Activated B cell treated with CpG ODN at 0.5 μM for 24 hours (primary cell): ENCODE measurements at regions not wholly inside any gene's neighbourhood (a gene's known extent, or its start where the extent isn't known, plus 50 kb on each side); places are given as distances from the start of the nearest gene placed in this dataset.

Source experiments
- ATAC-seq: fragments of 200-7000 bp; cut with Tn5 transposase; one replicate; pipeline ENCODE4 v1.10.0; 2021; ENCODE audit warnings: low read depth, mild to moderate bottlenecking, moderate library complexity
- CTCF ChIA-PET: fragments of 350-600 bp; sonication (Branson Sonifier 250); formaldehyde crosslinking; loops from one replicate; lab custom pipeline; 2021; ENCODE audit warnings: antibody characterized with exemption; lab: Charles Lee
- POLR2A ChIA-PET: fragments of 350-600 bp; sonication (Branson Sonifier 250); formaldehyde crosslinking; loops from one replicate; lab custom pipeline; 2021; ENCODE audit warnings: antibody characterized with exemption; lab: Charles Lee
- DNase-seq: peaks from one replicate; pipeline ENCODE4 v3.0.0; 2022
- H3K27ac Mint-ChIP-seq: one replicate; pipeline ENCODE4 v1.8.0; 2020; ENCODE audit warnings: mixed read lengths
- H3K27me3 Mint-ChIP-seq: one replicate; pipeline ENCODE4 v1.8.0; 2021; ENCODE audit warnings: mixed read lengths
- H3K36me3 Mint-ChIP-seq: one replicate; pipeline ENCODE4 v1.8.0; 2021; ENCODE audit warnings: low read depth, mixed read lengths
- H3K4me1 Mint-ChIP-seq: one replicate; pipeline ENCODE4 v1.8.0; 2021; ENCODE audit warnings: mixed read lengths
- H3K4me3 Mint-ChIP-seq: one replicate; pipeline ENCODE4 v1.8.0; 2020; ENCODE audit warnings: mild to moderate bottlenecking, mixed read lengths
- H3K9me3 Mint-ChIP-seq: one replicate; pipeline ENCODE4 v1.8.0; 2020; ENCODE audit warnings: mixed read lengths
- intact Hi-C: fragments of 100-400 bp; cut with micrococcal nuclease; formaldehyde crosslinking; loops from one replicate; pipeline ENCODE4 v1.15.1; 2024
- TF ChIP-seq, protein P1 (sequence below): fragments of 200-600 bp; IDR thresholded peaks from one replicate; pipeline ENCODE4 v1.8.0; 2022; ENCODE audit warnings: antibody characterized with exemption, mild to moderate bottlenecking

DNA sequence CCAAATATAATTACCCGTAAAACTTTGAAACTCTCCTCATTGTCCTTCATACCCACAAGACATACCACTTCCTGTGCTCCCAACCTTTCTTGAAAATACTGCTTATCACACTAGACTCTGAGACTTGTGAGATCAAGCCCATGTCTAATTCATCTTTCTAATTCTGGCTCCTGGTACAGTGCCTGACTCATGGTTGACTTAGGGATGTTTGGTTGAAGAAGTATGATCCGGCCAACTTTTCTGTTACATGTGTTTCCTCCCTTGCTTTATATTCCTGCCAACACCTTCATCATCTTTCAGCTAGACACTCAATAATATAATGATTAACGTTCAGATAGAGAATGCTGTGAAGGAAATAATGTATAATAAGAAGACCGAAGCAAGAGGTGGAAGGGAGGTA, 58.2 kb downstream of the MEX3B start:
- Mint-ChIP-seq H3K27me3 (no peaks in the 10 kb centered on the region), H3K27ac (no peak overlapping the region), H3K9me3 (peaks cover 10% of the 10 kb centered on the region), H3K36me3 (no peaks in the 10 kb centered on the region), H3K4me1 (no peaks in the 10 kb centered on the region), H3K4me3 (no peak overlapping the region)
- ATAC-seq (no peak), DNase-seq (no peak)
- intact Hi-C loops: no loop called here
- CTCF ChIA-PET: no interaction called here
- POLR2A ChIA-PET: no interaction called here
- TF ChIP-seq, protein P1, sequence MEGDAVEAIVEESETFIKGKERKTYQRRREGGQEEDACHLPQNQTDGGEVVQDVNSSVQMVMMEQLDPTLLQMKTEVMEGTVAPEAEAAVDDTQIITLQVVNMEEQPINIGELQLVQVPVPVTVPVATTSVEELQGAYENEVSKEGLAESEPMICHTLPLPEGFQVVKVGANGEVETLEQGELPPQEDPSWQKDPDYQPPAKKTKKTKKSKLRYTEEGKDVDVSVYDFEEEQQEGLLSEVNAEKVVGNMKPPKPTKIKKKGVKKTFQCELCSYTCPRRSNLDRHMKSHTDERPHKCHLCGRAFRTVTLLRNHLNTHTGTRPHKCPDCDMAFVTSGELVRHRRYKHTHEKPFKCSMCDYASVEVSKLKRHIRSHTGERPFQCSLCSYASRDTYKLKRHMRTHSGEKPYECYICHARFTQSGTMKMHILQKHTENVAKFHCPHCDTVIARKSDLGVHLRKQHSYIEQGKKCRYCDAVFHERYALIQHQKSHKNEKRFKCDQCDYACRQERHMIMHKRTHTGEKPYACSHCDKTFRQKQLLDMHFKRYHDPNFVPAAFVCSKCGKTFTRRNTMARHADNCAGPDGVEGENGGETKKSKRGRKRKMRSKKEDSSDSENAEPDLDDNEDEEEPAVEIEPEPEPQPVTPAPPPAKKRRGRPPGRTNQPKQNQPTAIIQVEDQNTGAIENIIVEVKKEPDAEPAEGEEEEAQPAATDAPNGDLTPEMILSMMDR: no peak

DNA sequence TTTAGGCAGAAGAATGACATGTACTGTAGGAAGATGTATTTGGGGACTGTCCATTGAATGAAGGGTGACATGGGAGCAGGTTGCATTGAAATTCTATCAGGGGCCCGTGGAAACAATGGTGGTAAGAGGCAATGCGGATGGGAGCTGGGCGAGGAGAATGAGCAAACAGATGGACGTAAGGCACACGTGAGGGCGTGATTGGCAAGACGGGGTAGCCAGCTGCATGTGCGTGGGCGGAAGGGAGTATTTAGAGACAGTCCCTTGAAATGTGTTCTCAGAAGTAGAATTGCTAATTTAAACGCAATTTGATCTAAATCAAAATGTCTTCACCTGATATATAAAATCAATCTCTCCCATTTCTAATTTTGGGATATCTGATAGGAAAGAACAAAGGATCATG, 62.3 kb downstream of the MEX3B start:
- TF ChIP-seq, protein P1: no peak
- no peaks in the 10 kb centered on the region for H3K4me1 Mint-ChIP-seq
- ChIA-PET CTCF (no interaction called here), POLR2A (no interaction called here)
- intact Hi-C loops: no loop called here
- H3K9me3 Mint-ChIP-seq: no peaks in the 10 kb centered on the region
- no peaks in the 10 kb centered on the region for H3K27me3 Mint-ChIP-seq
- no peaks in the 10 kb centered on the region for H3K36me3 Mint-ChIP-seq
- no peak overlapping the region for H3K4me3 Mint-ChIP-seq
- no peak overlapping the region for H3K27ac Mint-ChIP-seq
- ATAC-seq (no peak), DNase-seq (no peak)

GRCh38 chr15:81982808-81983207, 63.0 kb downstream of the MEX3B start:
- DNase-seq: no peak
- Mint-ChIP-seq H3K27ac (no peak overlapping the region), H3K36me3 (no peaks in the 10 kb centered on the region), H3K4me3 (no peak overlapping the region), H3K27me3 (no peaks in the 10 kb centered on the region), H3K9me3 (peaks cover 4% of the 10 kb centered on the region), H3K4me1 (no peaks in the 10 kb centered on the region)
- ChIA-PET POLR2A (no interaction called here), CTCF (no interaction called here)
- TF ChIP-seq, protein P1: no peak
- no peak for ATAC-seq
- intact Hi-C loops: no loop called here

DNA sequence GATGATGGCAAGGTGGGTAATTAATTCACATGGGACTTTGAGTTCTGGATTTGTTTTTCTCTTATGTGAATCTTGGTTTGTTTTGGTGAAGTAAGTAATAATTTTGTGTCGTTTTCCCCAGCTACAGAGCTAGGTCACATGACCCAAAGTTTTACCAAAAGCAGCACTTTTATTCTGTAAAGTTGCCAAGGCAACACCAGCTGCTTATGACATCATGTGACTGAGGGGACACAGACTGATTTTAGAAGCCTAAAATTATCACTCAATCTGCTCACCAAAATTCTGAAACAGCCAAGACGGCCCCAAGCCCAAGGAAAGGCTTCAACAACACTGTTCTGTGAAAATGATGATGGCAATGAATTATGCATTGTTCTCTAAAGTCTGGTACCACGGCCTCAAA, 63.9 kb downstream of the MEX3B start:
- Mint-ChIP-seq H3K27ac (no peak overlapping the region), H3K9me3 (peaks cover 10% of the 10 kb centered on the region), H3K4me1 (no peaks in the 10 kb centered on the region), H3K4me3 (no peak overlapping the region), H3K36me3 (no peaks in the 10 kb centered on the region), H3K27me3 (no peaks in the 10 kb centered on the region)
- POLR2A ChIA-PET: no interaction called here
- DNase-seq (no peak), ATAC-seq (no peak)
- TF ChIP-seq, protein P1: no peak
- CTCF ChIA-PET: no interaction called here
- intact Hi-C loops: no loop called here

DNA sequence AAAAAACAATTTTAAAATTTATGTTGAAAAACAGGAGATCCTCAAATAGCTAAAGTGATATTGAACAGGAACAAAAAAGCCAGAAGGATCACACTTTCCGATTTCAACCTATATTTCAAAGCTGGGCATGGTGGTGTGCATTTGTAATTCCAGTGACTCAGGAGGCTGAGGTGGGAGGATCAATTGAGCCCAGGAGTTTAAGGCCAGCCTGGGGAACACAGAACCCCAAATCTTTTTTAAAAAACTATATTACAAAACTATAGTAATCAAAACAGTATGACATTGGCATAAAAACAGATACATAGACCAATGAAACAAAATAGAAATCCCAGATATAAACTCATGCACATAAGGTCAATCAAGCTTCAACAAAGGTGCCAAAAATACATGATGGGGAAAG, 68.4 kb downstream of the MEX3B start:
- peaks cover 15% of the 10 kb centered on the region for H3K9me3 Mint-ChIP-seq
- no peaks in the 10 kb centered on the region for H3K36me3 Mint-ChIP-seq
- ChIA-PET POLR2A (no interaction called here), CTCF (no interaction called here)
- ATAC-seq: no peak
- no peak for DNase-seq
- no peaks in the 10 kb centered on the region for H3K27me3 Mint-ChIP-seq
- TF ChIP-seq, protein P1: no peak
- no peak overlapping the region for H3K27ac Mint-ChIP-seq
- H3K4me3 Mint-ChIP-seq: no peak overlapping the region
- H3K4me1 Mint-ChIP-seq: no peaks in the 10 kb centered on the region
- intact Hi-C loops: no loop called here
